ENCODE measurements at regions not wholly inside any gene's neighbourhood (a gene's known extent, or its start where the extent isn't known, plus 50 kb on each side); places are given as distances from the start of the nearest gene placed in this dataset.
"Not testable (repeated sequence)": the region's sequence is repeated elsewhere in the genome, so short reads cannot be mapped to it uniquely, and the experiment has no call there.

DNA sequence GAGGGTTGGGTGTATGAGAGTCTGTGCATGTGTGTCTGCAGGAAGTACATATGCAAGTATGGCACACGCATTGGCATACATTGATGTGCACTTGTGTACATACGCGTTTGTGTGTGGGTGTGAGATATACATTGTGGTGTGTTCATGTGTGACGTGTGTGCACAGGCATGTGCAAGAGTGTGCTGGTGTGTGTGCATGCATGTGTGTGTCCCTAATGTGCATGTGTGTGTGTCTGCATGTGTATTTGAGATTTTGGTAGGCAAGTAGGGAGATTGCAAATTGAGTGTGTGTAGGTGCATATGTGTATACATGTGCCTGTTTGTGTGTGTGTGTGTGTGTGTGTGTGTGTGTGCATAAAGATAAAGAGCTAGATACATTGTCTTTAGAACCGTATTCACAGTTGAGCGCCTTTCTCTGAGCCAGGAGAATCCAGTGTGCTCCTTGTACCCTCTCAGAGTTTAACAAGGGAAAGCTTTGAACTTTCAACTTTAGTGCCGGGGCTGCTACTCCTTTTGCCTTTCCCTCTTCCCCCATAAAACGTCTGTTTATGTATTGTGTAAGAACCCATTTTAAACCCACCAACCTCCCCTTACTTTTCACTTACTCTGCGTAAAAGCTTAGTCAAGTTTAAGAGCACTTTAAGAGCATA is 152.4 kb upstream of the CHL1 start:
- CTCF ChIA-PET: interaction anchor here (0.9 to 9.5 kb wide), 4 partner anchors 9 to 452 kb away, joined by 3 to 118 read pairs (median 3); no protein-coding TSS in a partner anchor
- POLR2A ChIA-PET: no interaction called here

DNA sequence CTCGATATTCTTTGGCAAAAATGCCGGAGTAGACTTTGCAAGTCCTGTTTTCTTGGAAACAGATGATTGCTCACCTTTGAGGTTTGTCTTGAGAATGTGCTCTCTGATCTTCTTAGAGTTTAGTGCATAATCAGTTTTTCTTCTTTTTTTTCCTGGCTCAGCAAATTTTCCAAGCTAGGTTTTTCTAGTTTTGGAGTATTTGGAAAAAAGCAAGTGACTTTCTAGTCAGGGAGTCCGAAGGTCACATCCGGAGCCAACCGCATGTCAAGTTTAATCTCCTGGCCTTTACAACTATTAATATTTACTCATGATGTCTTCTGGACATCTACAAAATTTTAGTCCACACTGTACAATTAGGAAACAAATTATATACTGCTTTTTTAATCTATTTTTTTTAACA is 151.6 kb upstream of the CHL1 start:
- CTCF ChIA-PET: interaction anchor here (0.9 to 9.5 kb wide), 4 partner anchors 8 to 451 kb away, joined by 3 to 118 read pairs (median 3); no protein-coding TSS in a partner anchor
- DNase-seq (ENCODE audit: extremely low spot score); POLR2A ChIA-PET: not testable (repeated sequence)

More for the DNA sequence above, 152.4 kb upstream of the CHL1 start:
- TF ChIP-seq, protein P1, sequence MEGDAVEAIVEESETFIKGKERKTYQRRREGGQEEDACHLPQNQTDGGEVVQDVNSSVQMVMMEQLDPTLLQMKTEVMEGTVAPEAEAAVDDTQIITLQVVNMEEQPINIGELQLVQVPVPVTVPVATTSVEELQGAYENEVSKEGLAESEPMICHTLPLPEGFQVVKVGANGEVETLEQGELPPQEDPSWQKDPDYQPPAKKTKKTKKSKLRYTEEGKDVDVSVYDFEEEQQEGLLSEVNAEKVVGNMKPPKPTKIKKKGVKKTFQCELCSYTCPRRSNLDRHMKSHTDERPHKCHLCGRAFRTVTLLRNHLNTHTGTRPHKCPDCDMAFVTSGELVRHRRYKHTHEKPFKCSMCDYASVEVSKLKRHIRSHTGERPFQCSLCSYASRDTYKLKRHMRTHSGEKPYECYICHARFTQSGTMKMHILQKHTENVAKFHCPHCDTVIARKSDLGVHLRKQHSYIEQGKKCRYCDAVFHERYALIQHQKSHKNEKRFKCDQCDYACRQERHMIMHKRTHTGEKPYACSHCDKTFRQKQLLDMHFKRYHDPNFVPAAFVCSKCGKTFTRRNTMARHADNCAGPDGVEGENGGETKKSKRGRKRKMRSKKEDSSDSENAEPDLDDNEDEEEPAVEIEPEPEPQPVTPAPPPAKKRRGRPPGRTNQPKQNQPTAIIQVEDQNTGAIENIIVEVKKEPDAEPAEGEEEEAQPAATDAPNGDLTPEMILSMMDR (IDR thresholded peaks at IDR 0.05; ENCODE audit: control extremely low read depth, extremely low read depth, low read depth, missing control alignments): no peak
- no peak for DNase-seq (ENCODE audit: extremely low spot score)

- TF ChIP-seq, protein P1 (IDR thresholded peaks at IDR 0.05; ENCODE audit: control extremely low read depth, extremely low read depth, low read depth, missing control alignments): no peak
- DNase-seq (ENCODE audit: extremely low spot score): no peak
- CTCF ChIA-PET: interaction anchor here (2.0 to 9.5 kb wide), 2 partner anchors 308 kb away, joined by 6 to 118 read pairs; no protein-coding TSS in a partner anchor
- POLR2A ChIA-PET: no interaction called here
Observed at GRCh38 chr3:46576-46975, 150.0 kb upstream of the CHL1 start.

- DNase-seq (ENCODE audit: extremely low spot score); POLR2A ChIA-PET: not testable (repeated sequence)
- CTCF ChIA-PET: interaction anchor here (1.4 kb wide), 1 partner anchor 9 kb away, joined by 3 read pairs; no protein-coding TSS in a partner anchor
Observed at GRCh38 chr3:53441-53840, 143.1 kb upstream of the CHL1 start.

DNA sequence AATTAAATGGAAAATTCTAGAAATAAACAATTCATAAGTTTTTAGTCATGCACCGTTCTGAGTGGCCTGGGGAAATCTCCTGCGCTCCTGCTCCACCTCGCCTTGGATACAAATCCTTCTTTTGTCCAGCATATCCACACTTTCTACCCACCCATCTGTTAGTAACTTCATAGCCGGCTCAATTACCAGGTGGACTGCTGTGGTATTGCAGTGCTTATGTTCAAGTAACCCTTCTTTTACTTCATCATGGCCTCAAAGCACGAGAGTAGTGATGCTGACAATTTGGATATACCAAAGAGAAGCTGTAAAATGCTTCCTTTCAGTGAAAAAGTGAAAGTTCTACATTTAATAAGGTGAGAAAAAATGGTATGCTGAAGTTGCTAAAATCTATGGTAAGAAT is 142.3 kb upstream of the CHL1 start:
- CTCF ChIA-PET: no interaction called here
- POLR2A ChIA-PET: no interaction called here
- no peak for DNase-seq (ENCODE audit: extremely low spot score)
- TF ChIP-seq, protein P1 (IDR thresholded peaks at IDR 0.05; ENCODE audit: control extremely low read depth, extremely low read depth, low read depth, missing control alignments): no peak

GRCh38 chr3:56672-57071 is 139.9 kb upstream of the CHL1 start:
- no peak for DNase-seq (ENCODE audit: extremely low spot score)
- TF ChIP-seq, protein P1 (IDR thresholded peaks at IDR 0.05; ENCODE audit: control extremely low read depth, extremely low read depth, low read depth, missing control alignments): no peak
- POLR2A ChIA-PET: no interaction called here
- CTCF ChIA-PET: interaction anchor here (0.9 to 1.1 kb wide), 2 partner anchors 10 to 93 kb away, joined by 3 to 4 read pairs; no protein-coding TSS in a partner anchor

- ChIA-PET CTCF (interaction anchor here (1.7 kb wide), 1 partner anchor 294 kb away, joined by 4 read pairs; no protein-coding TSS in a partner anchor), POLR2A (no interaction called here)
- TF ChIP-seq, protein P1 (IDR thresholded peaks at IDR 0.05; ENCODE audit: control extremely low read depth, extremely low read depth, low read depth, missing control alignments): no peak
Observed at GRCh38 chr3:59854-60253, 136.7 kb upstream of the CHL1 start.

More at GRCh38 chr3:59854-60253, 136.7 kb upstream of the CHL1 start:
- no peak for DNase-seq (ENCODE audit: extremely low spot score)

Measured in GM10248 (cell line).